Activated naive CD4-positive, alpha-beta T cell treated with anti-CD3 and anti-CD28 coated beads, Interleukin-2, amount 50 U/mL, for 24 hours (primary cell): ENCODE measurements at regions not wholly inside any gene's neighbourhood (a gene's known extent, or its start where the extent isn't known, plus 50 kb on each side); places are given as distances from the start of the nearest gene placed in this dataset.

Source experiments
- H3K27ac Mint-ChIP-seq: one replicate; pipeline ENCODE4 v1.8.0; 2021; ENCODE audit warnings: mild to moderate bottlenecking, mixed read lengths
- H3K27me3 Mint-ChIP-seq: one replicate; pipeline ENCODE4 v1.8.0; 2021; ENCODE audit warnings: mixed read lengths
- H3K36me3 Mint-ChIP-seq: one replicate; pipeline ENCODE4 v1.8.0; 2021; ENCODE audit warnings: mixed read lengths
- H3K4me1 Mint-ChIP-seq: one replicate; pipeline ENCODE4 v1.8.0; 2021; ENCODE audit warnings: mixed read lengths
- H3K4me3 Mint-ChIP-seq: one replicate; pipeline ENCODE4 v1.8.0; 2021; ENCODE audit warnings: mild to moderate bottlenecking, mixed read lengths
- H3K9me3 Mint-ChIP-seq: one replicate; pipeline ENCODE4 v1.8.0; 2021; ENCODE audit warnings: mixed read lengths

- Mint-ChIP-seq H3K9me3 (no peaks in the 10 kb centered on the region), H3K4me1 (no peaks in the 10 kb centered on the region), H3K27ac (no peak overlapping the region), H3K36me3 (peaks cover 1% of the 10 kb centered on the region), H3K4me3 (no peak overlapping the region), H3K27me3 (no peaks in the 10 kb centered on the region)
These were observed 378.7 kb upstream of the ZFHX3 start for GRCh38 chr16:73426433-73427160.

- H3K4me3 Mint-ChIP-seq, result no peak overlapping the region
- H3K27ac Mint-ChIP-seq, result no peak overlapping the region
- no peaks in the 10 kb centered on the region for H3K9me3 Mint-ChIP-seq
- H3K36me3 Mint-ChIP-seq, result no peaks in the 10 kb centered on the region
- no peaks in the 10 kb centered on the region for H3K4me1 Mint-ChIP-seq
- no peaks in the 10 kb centered on the region for H3K27me3 Mint-ChIP-seq
These were observed 372.7 kb upstream of the ZFHX3 start for GRCh38 chr16:73420676-73421075.

- Mint-ChIP-seq H3K27ac (no peak overlapping the region), H3K9me3 (no peaks in the 10 kb centered on the region), H3K4me1 (no peaks in the 10 kb centered on the region), H3K4me3 (no peak overlapping the region), H3K27me3 (no peaks in the 10 kb centered on the region), H3K36me3 (no peaks in the 10 kb centered on the region)
These were observed 372.3 kb upstream of the ZFHX3 start for GRCh38 chr16:73420244-73420643.

- Mint-ChIP-seq H3K27ac (no peak overlapping the region), H3K4me3 (no peak overlapping the region), H3K27me3 (no peaks in the 10 kb centered on the region), H3K36me3 (no peaks in the 10 kb centered on the region), H3K4me1 (no peaks in the 10 kb centered on the region), H3K9me3 (no peaks in the 10 kb centered on the region)
These were observed 370.8 kb upstream of the ZFHX3 start for GRCh38 chr16:73418691-73419090.

- Mint-ChIP-seq H3K4me3 (no peak overlapping the region), H3K27ac (no peak overlapping the region), H3K4me1 (no peaks in the 10 kb centered on the region), H3K36me3 (no peaks in the 10 kb centered on the region), H3K27me3 (no peaks in the 10 kb centered on the region), H3K9me3 (no peaks in the 10 kb centered on the region)
These were observed 370.1 kb upstream of the ZFHX3 start for GRCh38 chr16:73418051-73418450.

GRCh38 chr16:73415286-73415685, 367.4 kb upstream of the ZFHX3 start:
- no peaks in the 10 kb centered on the region for H3K9me3 Mint-ChIP-seq
- no peaks in the 10 kb centered on the region for H3K36me3 Mint-ChIP-seq
- H3K27me3 Mint-ChIP-seq, result no peaks in the 10 kb centered on the region
- no peak overlapping the region for H3K27ac Mint-ChIP-seq
- H3K4me1 Mint-ChIP-seq, result no peaks in the 10 kb centered on the region
- no peak overlapping the region for H3K4me3 Mint-ChIP-seq

GRCh38 chr16:73414638-73415037, 366.7 kb upstream of the ZFHX3 start:
- Mint-ChIP-seq H3K4me3 (no peak overlapping the region), H3K36me3 (no peaks in the 10 kb centered on the region)

GRCh38 chr16:73413830-73414190, 365.9 kb upstream of the ZFHX3 start:
- Mint-ChIP-seq H3K27ac (no peak overlapping the region), H3K4me3 (no peak overlapping the region), H3K4me1 (no peaks in the 10 kb centered on the region), H3K9me3 (no peaks in the 10 kb centered on the region), H3K36me3 (no peaks in the 10 kb centered on the region), H3K27me3 (no peaks in the 10 kb centered on the region)

More at GRCh38 chr16:73414638-73415037, 366.7 kb upstream of the ZFHX3 start:
- Mint-ChIP-seq H3K27me3 (no peaks in the 10 kb centered on the region), H3K9me3 (no peaks in the 10 kb centered on the region), H3K4me1 (no peaks in the 10 kb centered on the region), H3K27ac (no peak overlapping the region)

GRCh38 chr16:73413091-73413829, 365.3 kb upstream of the ZFHX3 start:
- Mint-ChIP-seq H3K27me3 (no peaks in the 10 kb centered on the region), H3K9me3 (no peaks in the 10 kb centered on the region), H3K4me3 (no peak overlapping the region), H3K27ac (no peak overlapping the region), H3K4me1 (no peaks in the 10 kb centered on the region), H3K36me3 (no peaks in the 10 kb centered on the region)

- Mint-ChIP-seq H3K27ac (no peak overlapping the region), H3K36me3 (no peaks in the 10 kb centered on the region), H3K9me3 (no peaks in the 10 kb centered on the region), H3K27me3 (no peaks in the 10 kb centered on the region), H3K4me1 (no peaks in the 10 kb centered on the region), H3K4me3 (no peak overlapping the region)
These were observed 364.5 kb upstream of the ZFHX3 start for GRCh38 chr16:73412416-73412815.

- H3K27me3 Mint-ChIP-seq, result no peaks in the 10 kb centered on the region
- no peaks in the 10 kb centered on the region for H3K36me3 Mint-ChIP-seq
- no peak overlapping the region for H3K4me3 Mint-ChIP-seq
- H3K4me1 Mint-ChIP-seq, result no peaks in the 10 kb centered on the region
- H3K9me3 Mint-ChIP-seq, result no peaks in the 10 kb centered on the region
- no peak overlapping the region for H3K27ac Mint-ChIP-seq
These were observed 360.8 kb upstream of the ZFHX3 start for GRCh38 chr16:73408716-73409115.

- Mint-ChIP-seq H3K27me3 (no peaks in the 10 kb centered on the region), H3K9me3 (no peaks in the 10 kb centered on the region), H3K4me3 (no peak overlapping the region), H3K36me3 (no peaks in the 10 kb centered on the region), H3K27ac (no peak overlapping the region), H3K4me1 (no peaks in the 10 kb centered on the region)
These were observed 360.4 kb upstream of the ZFHX3 start for GRCh38 chr16:73408311-73408710.

GRCh38 chr16:73405851-73406250, 357.9 kb upstream of the ZFHX3 start:
- Mint-ChIP-seq H3K4me1 (no peaks in the 10 kb centered on the region), H3K27ac (no peak overlapping the region), H3K36me3 (no peaks in the 10 kb centered on the region), H3K27me3 (no peaks in the 10 kb centered on the region), H3K9me3 (no peaks in the 10 kb centered on the region), H3K4me3 (no peak overlapping the region)

- Mint-ChIP-seq H3K4me3 (no peak overlapping the region), H3K4me1 (no peaks in the 10 kb centered on the region), H3K36me3 (no peaks in the 10 kb centered on the region), H3K27ac (no peak overlapping the region), H3K9me3 (no peaks in the 10 kb centered on the region), H3K27me3 (no peaks in the 10 kb centered on the region)
These were observed 356.1 kb upstream of the ZFHX3 start for GRCh38 chr16:73404001-73404400.

GRCh38 chr16:73403291-73403690, 355.4 kb upstream of the ZFHX3 start:
- Mint-ChIP-seq H3K27ac (no peak overlapping the region), H3K4me3 (no peak overlapping the region), H3K9me3 (no peaks in the 10 kb centered on the region), H3K36me3 (no peaks in the 10 kb centered on the region), H3K4me1 (no peaks in the 10 kb centered on the region), H3K27me3 (no peaks in the 10 kb centered on the region)

GRCh38 chr16:73400951-73401350, 353.0 kb upstream of the ZFHX3 start:
- Mint-ChIP-seq H3K36me3 (no peaks in the 10 kb centered on the region), H3K4me1 (no peaks in the 10 kb centered on the region), H3K4me3 (no peak overlapping the region), H3K27ac (no peak overlapping the region), H3K9me3 (no peaks in the 10 kb centered on the region), H3K27me3 (no peaks in the 10 kb centered on the region)
